ENCODE measurements at regions not wholly inside any gene's neighbourhood (a gene's known extent, or its start where the extent isn't known, plus 50 kb on each side); places are given as distances from the start of the nearest gene placed in this dataset.

- Histone ChIP-seq H3K36me3 (replicated peaks; ENCODE audit: insufficient read depth, low read length) (no peaks in the 10 kb centered on the region), H2AFZ (ENCODE audit: low read length) (no peak overlapping the region), H3K27me3 (replicated peaks; ENCODE audit: insufficient read depth, low read length) (no peaks in the 10 kb centered on the region), H3K9me2 (replicated peaks; ENCODE audit: insufficient read depth, low read length) (no peaks in the 10 kb centered on the region), H3K9ac (ENCODE audit: low read length) (no peak overlapping the region), H3K4me2 (ENCODE audit: low read depth, low read length) (no peak overlapping the region), H3K79me2 (ENCODE audit: low read length) (no peaks in the 10 kb centered on the region), H3K4me1 (ENCODE audit: low read length) (no peaks in the 10 kb centered on the region), H3K9me3 (replicated peaks; ENCODE audit: insufficient read depth, low read length) (no peaks in the 10 kb centered on the region), H4K20me1 (ENCODE audit: insufficient read depth, low read length) (no peaks in the 10 kb centered on the region), H3K27ac (ENCODE audit: low read length) (no peak overlapping the region), H3F3A (ENCODE audit: insufficient read depth, low read length) (no peaks in the 10 kb centered on the region), H3K4me3 (ENCODE audit: low read length) (no peak overlapping the region)
- TF ChIP-seq EZH2 (optimal IDR thresholded peaks at IDR 0.05; ENCODE audit: low read depth, low read length) (no peak), CTCF (IDR thresholded peaks at IDR 0.05; ENCODE audit: low read length) (no peak), EZH2phosphoT487 (IDR thresholded peaks at IDR 0.05; ENCODE audit: low read length) (no peak)
- no peak for DNase-seq
Measured at GRCh38 chr3:13221491-13222061, 148.3 kb upstream of the IQSEC1 start.

- H3K27ac ChIP-seq (ENCODE audit: low read length), result no peak overlapping the region
- no peaks in the 10 kb centered on the region for H3K9me2 ChIP-seq (replicated peaks; ENCODE audit: insufficient read depth, low read length)
- H3K4me1 ChIP-seq (ENCODE audit: low read length), result no peaks in the 10 kb centered on the region
Measured at GRCh38 chr3:13220991-13221390, 147.8 kb upstream of the IQSEC1 start.

GRCh38 chr3:13219902-13220296, 146.7 kb upstream of the IQSEC1 start:
- Histone ChIP-seq H3K4me1 (ENCODE audit: low read length) (no peaks in the 10 kb centered on the region), H4K20me1 (ENCODE audit: insufficient read depth, low read length) (no peaks in the 10 kb centered on the region), H3K27me3 (replicated peaks; ENCODE audit: insufficient read depth, low read length) (no peaks in the 10 kb centered on the region), H3K9me2 (replicated peaks; ENCODE audit: insufficient read depth, low read length) (no peaks in the 10 kb centered on the region), H3K4me3 (ENCODE audit: low read length) (no peak overlapping the region), H3K9ac (ENCODE audit: low read length) (no peak overlapping the region), H3K9me3 (replicated peaks; ENCODE audit: insufficient read depth, low read length) (no peaks in the 10 kb centered on the region), H3F3A (ENCODE audit: insufficient read depth, low read length) (no peaks in the 10 kb centered on the region), H3K79me2 (ENCODE audit: low read length) (no peaks in the 10 kb centered on the region), H3K4me2 (ENCODE audit: low read depth, low read length) (no peak overlapping the region), H2AFZ (ENCODE audit: low read length) (no peak overlapping the region), H3K36me3 (replicated peaks; ENCODE audit: insufficient read depth, low read length) (no peaks in the 10 kb centered on the region), H3K27ac (ENCODE audit: low read length) (no peak overlapping the region)
- DNase-seq, result no peak
- TF ChIP-seq EZH2 (optimal IDR thresholded peaks at IDR 0.05; ENCODE audit: low read depth, low read length), result no peak
- TF ChIP-seq EZH2phosphoT487 (IDR thresholded peaks at IDR 0.05; ENCODE audit: low read length), result no peak
- no peak for TF ChIP-seq CTCF (IDR thresholded peaks at IDR 0.05; ENCODE audit: low read length)

More at GRCh38 chr3:13220991-13221390, 147.8 kb upstream of the IQSEC1 start:
- no peaks in the 10 kb centered on the region for H3F3A ChIP-seq (ENCODE audit: insufficient read depth, low read length)
- H2AFZ ChIP-seq (ENCODE audit: low read length), result no peak overlapping the region
- H4K20me1 ChIP-seq (ENCODE audit: insufficient read depth, low read length), result no peaks in the 10 kb centered on the region
- H3K36me3 ChIP-seq (replicated peaks; ENCODE audit: insufficient read depth, low read length), result no peaks in the 10 kb centered on the region
- no peaks in the 10 kb centered on the region for H3K9me3 ChIP-seq (replicated peaks; ENCODE audit: insufficient read depth, low read length)
- H3K79me2 ChIP-seq (ENCODE audit: low read length), result no peaks in the 10 kb centered on the region
- no peak for DNase-seq
- TF ChIP-seq CTCF (IDR thresholded peaks at IDR 0.05; ENCODE audit: low read length) (no peak), EZH2 (optimal IDR thresholded peaks at IDR 0.05; ENCODE audit: low read depth, low read length) (no peak), EZH2phosphoT487 (IDR thresholded peaks at IDR 0.05; ENCODE audit: low read length) (no peak)
- no peaks in the 10 kb centered on the region for H3K27me3 ChIP-seq (replicated peaks; ENCODE audit: insufficient read depth, low read length)
- H3K4me3 ChIP-seq (ENCODE audit: low read length), result no peak overlapping the region
- H3K9ac ChIP-seq (ENCODE audit: low read length), result no peak overlapping the region
- H3K4me2 ChIP-seq (ENCODE audit: low read depth, low read length), result no peak overlapping the region
